NB4 (cell line): ENCODE measurements at regions not wholly inside any gene's neighbourhood (a gene's known extent, or its start where the extent isn't known, plus 50 kb on each side); places are given as distances from the start of the nearest gene placed in this dataset.
"Not testable (repeated sequence)": the region's sequence is repeated elsewhere in the genome, so short reads cannot be mapped to it uniquely, and the experiment has no call there.

Source experiments
- DNase-seq: peaks from one replicate; pipeline ENCODE4 v3.0.0; 2010; ENCODE audit warnings: low read depth
- H3K4me3 ChIP-seq: one replicate; pipeline ENCODE4 v1.5.1; 2011; ENCODE audit warnings: mild to moderate bottlenecking, low read depth, low read length, moderate library complexity
- CTCF ChIP-seq: IDR thresholded peaks from one replicate; pipeline ENCODE4 v1.5.1; 2012; ENCODE audit warnings: low read depth, low read length
- MYC ChIP-seq: IDR thresholded peaks from 2 replicates; pipeline ENCODE4 v1.6.1; 2011; ENCODE audit warnings: low read depth, low read length
- POLR2A ChIP-seq: IDR thresholded peaks from 2 replicates; pipeline ENCODE4 v1.6.1; 2011; ENCODE audit warnings: mild to moderate bottlenecking; ENCODE audit not compliant: insufficient read length; ENCODE audit errors: extremely low read depth
- TF ChIP-seq, protein P1 (sequence below): IDR thresholded peaks from 2 replicates; pipeline ENCODE4 v1.6.1; 2011; ENCODE audit warnings: low read depth, low read length

GRCh38 chr9:78118742-78119473 is 87.3 kb upstream of the GNAQ start:
- TF ChIP-seq CTCF (no peak), POLR2A (no peak), MYC (no peak; the same call in 1 of the 2 replicates)
- TF ChIP-seq, protein P1, sequence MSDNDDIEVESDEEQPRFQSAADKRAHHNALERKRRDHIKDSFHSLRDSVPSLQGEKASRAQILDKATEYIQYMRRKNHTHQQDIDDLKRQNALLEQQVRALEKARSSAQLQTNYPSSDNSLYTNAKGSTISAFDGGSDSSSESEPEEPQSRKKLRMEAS = no peak
- DNase-seq = peak; percentile 89
- H3K4me3 ChIP-seq = no peak overlapping the region

- DNase-seq = peak; percentile 58
- no peak for TF ChIP-seq POLR2A
- TF ChIP-seq CTCF = peak; percentile 25
- TF ChIP-seq MYC = no peak
- TF ChIP-seq, protein P1 = no peak
- H3K4me3 ChIP-seq = no peak overlapping the region
Observed at GRCh38 chr9:78115073-78115472, 83.5 kb upstream of the GNAQ start.

GRCh38 chr9:78114581-78114980 is 83.0 kb upstream of the GNAQ start:
- TF ChIP-seq, protein P1 = no peak
- TF ChIP-seq POLR2A = no peak
- no peak for TF ChIP-seq CTCF
- TF ChIP-seq MYC = no peak
- H3K4me3 ChIP-seq = no peak overlapping the region
- no peak for DNase-seq

DNA sequence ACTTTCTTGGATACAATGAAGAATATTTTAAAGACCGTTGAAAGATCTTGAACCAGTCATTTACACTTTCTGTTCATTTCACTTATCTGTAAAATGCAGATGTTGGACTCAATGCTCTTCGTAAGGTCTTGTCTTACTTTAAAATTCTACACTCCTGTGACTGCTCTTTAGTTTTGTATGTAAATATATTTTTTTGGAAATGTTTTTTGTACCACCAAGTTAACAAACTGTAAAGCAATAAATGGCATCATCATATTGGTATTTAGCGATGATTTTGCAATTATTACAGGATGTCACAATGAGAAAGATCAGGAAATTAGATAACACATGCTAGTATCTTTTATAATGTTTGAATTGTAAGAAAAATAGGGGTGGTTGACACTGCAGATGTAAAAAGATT is 80.8 kb upstream of the GNAQ start:
- H3K4me3 ChIP-seq = no peak overlapping the region
- TF ChIP-seq MYC (no peak), CTCF (no peak), POLR2A (no peak)
- TF ChIP-seq, protein P1 = no peak
- no peak for DNase-seq

DNA sequence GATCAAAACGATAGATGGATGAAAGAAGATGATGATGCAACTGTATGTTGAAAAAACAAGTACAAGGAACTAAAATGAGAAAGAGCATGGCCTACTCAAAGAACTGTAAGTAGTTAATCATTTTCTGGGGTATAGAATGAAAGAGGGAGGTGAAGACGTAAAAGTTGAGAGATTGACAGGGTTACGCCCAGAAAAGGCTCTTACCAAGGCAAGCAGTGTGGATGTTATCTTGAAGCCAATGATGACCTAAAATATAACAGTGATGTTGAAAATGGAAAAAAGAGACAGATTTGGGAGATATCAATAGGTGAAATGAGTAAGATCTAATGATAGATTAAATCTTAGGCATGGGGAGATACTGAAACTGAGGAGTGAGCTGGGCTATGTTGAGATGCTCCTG is 80.4 kb upstream of the GNAQ start:
- TF ChIP-seq, protein P1 = no peak
- TF ChIP-seq CTCF (no peak), MYC (no peak), POLR2A (no peak)
- no peak overlapping the region for H3K4me3 ChIP-seq
- no peak for DNase-seq

DNA sequence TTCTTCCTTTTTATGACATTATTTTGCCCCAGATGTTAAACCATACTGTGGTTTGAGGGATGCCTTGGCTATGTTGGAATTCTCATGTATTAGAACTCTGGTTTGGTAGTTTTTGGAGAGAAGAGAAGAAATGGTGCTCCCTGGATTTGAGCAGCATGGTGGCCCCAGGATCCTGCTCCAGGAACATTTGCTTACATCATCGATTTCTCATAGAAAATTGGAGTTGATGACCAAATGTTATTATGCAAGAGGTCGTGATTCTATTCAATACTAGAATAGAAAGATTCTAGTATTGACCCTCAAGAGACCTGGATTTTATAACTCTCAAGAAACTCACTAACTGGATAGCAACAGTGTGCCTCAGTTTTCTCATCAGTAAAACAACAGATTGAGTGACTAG is 77.5 kb upstream of the GNAQ start:
- H3K4me3 ChIP-seq = no peak overlapping the region
- DNase-seq = no peak
- TF ChIP-seq, protein P1 = no peak
- no peak for TF ChIP-seq POLR2A
- no peak for TF ChIP-seq CTCF
- no peak for TF ChIP-seq MYC

DNA sequence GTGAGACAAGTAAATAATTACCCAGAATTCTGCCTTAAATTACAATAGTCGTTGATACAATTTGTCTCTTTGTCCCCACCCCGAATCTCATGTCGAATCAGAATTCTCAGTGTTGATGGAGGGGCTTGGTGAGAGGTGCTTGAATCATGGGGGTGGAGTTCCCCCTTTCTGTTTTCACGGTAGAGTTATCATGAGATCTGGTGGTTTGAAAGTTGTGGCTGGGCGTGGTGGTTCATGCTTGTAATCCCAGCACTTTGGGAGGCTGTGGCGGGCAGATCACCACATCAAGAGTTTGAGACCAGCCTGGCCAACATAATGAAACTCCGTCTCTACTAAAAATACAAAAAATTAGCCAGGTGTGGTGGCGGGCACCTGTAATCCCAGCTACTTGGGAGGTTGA is 75.0 kb upstream of the GNAQ start:
- not testable (repeated sequence) for H3K4me3 ChIP-seq, DNase-seq
